Peyer's patch (tissue), 4 donors: ENCODE measurements at regions not wholly inside any gene's neighbourhood (a gene's known extent, or its start where the extent isn't known, plus 50 kb on each side); places are given as distances from the start of the nearest gene placed in this dataset.

Source experiments
- POLR2A ChIP-seq, 2 donors: fragments of 450-650 bp; IDR thresholded peaks; one replicate each; pipeline ENCODE4 v1.5.1; 2017; ENCODE audit warnings: antibody characterized with exemption in 2 of 2, mild to moderate bottlenecking in 2 of 2, moderate library complexity in 2 of 2
- TF ChIP-seq, protein P1 (sequence below), 6 experiments: fragments of 450-650 bp in 4 of 6; fragments of 200-600 bp in 2 of 6; sonication (generic) in 1 of 6; IDR thresholded peaks; one replicate each; pipeline ENCODE4 v1.5.1; 2017 to 2019; ENCODE audit warnings: antibody characterized with exemption in 6 of 6, mild to moderate bottlenecking in 3 of 6, moderate library complexity in 1 of 6

DNA sequence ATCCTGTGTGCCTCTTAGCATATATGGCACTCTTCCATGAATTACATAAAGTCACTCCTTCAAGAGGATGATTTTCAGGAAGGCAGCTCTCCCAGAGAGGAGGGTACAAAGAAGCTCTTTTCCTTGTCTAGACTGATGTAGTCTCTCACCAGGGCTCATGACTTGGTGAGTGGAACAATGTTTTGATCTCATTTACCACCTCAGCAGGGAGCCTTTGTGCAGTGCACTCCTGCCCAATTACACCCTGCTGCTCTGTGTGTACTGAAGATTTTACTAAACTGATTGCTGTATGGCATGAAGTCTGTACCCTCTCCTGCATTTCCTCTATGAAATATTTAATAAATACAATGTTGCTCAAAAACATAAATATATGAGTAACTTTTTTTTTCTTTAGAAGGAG lies 598.3 kb upstream of the HS3ST5 start:
- TF ChIP-seq, protein P1, sequence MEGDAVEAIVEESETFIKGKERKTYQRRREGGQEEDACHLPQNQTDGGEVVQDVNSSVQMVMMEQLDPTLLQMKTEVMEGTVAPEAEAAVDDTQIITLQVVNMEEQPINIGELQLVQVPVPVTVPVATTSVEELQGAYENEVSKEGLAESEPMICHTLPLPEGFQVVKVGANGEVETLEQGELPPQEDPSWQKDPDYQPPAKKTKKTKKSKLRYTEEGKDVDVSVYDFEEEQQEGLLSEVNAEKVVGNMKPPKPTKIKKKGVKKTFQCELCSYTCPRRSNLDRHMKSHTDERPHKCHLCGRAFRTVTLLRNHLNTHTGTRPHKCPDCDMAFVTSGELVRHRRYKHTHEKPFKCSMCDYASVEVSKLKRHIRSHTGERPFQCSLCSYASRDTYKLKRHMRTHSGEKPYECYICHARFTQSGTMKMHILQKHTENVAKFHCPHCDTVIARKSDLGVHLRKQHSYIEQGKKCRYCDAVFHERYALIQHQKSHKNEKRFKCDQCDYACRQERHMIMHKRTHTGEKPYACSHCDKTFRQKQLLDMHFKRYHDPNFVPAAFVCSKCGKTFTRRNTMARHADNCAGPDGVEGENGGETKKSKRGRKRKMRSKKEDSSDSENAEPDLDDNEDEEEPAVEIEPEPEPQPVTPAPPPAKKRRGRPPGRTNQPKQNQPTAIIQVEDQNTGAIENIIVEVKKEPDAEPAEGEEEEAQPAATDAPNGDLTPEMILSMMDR (IDR thresholded peaks at IDR 0.05), result no peak
- no peak for TF ChIP-seq POLR2A (IDR thresholded peaks at IDR 0.05)
